A673 (cell line): ENCODE measurements at regions not wholly inside any gene's neighbourhood (a gene's known extent, or its start where the extent isn't known, plus 50 kb on each side); places are given as distances from the start of the nearest gene placed in this dataset.

Experiments used
- BruUV-seq: library from RNA; stranded (reverse); fragments of 400-500 nt; replicated peaks from 2 replicates; lab custom pipeline; 2021; lab: Mats Ljungman, UMichigan
- CTCF ChIA-PET: fragments of 300-600 bp; sonication (Branson Sonifier 250); formaldehyde crosslinking; loops from one replicate; lab custom pipeline; 2022; ENCODE audit warnings: antibody characterized with exemption; lab: Charles Lee
- POLR2A ChIA-PET: fragments of 300-600 bp; sonication (Branson Sonifier 250); formaldehyde crosslinking; loops from one replicate; lab custom pipeline; 2022; ENCODE audit warnings: antibody characterized with exemption; ENCODE audit not compliant: low non-redundant PET; lab: Charles Lee
- DNase-seq: peaks from one replicate; pipeline ENCODE4 v3.0.0-alpha.2; 2015; ENCODE audit warnings: low spot score
- H3K27ac ChIP-seq: fragments of 200-600 bp; sonication (generic); 2 replicates; pipeline ENCODE4 v1.5.1; 2016; ENCODE audit warnings: mixed run types, low read depth, mild to moderate bottlenecking, mixed read lengths, antibody characterized with exemption, low read length; ENCODE audit not compliant: poor library complexity, severe bottlenecking
- H3K27me3 ChIP-seq: fragments of 200-600 bp; sonication (generic); replicated peaks from 2 replicates; pipeline ENCODE4 v1.6.1; 2017; ENCODE audit warnings: mixed run types, low read depth, mild to moderate bottlenecking, mixed read lengths, antibody characterized with exemption, low read length; ENCODE audit not compliant: insufficient read depth, poor library complexity
- H3K36me3 ChIP-seq: fragments of 200-600 bp; sonication (generic); 2 replicates; pipeline ENCODE4 v1.6.1; 2016; ENCODE audit warnings: mixed run types, mild to moderate bottlenecking, mixed read lengths, antibody characterized with exemption, low read length; ENCODE audit not compliant: insufficient read depth, poor library complexity, severe bottlenecking
- H3K4me1 ChIP-seq: fragments of 200-600 bp; sonication (generic); 2 replicates; pipeline ENCODE4 v1.6.1; 2017; ENCODE audit warnings: mixed run types, mild to moderate bottlenecking, mixed read lengths, antibody characterized with exemption, low read length; ENCODE audit not compliant: insufficient read depth, poor library complexity, severe bottlenecking
- H3K4me3 ChIP-seq: fragments of 200-600 bp; sonication (generic); 2 replicates; pipeline ENCODE4 v1.5.1; 2016; ENCODE audit warnings: low read depth, mixed run types, mild to moderate bottlenecking, mixed read lengths, low read length; ENCODE audit not compliant: poor library complexity, severe bottlenecking
- H3K9me3 ChIP-seq: fragments of 200-600 bp; sonication (generic); 2 replicates; pipeline ENCODE4 v1.6.1; 2016; ENCODE audit warnings: mixed run types, low read depth, mild to moderate bottlenecking, mixed read lengths, antibody characterized with exemption, low read length; ENCODE audit not compliant: poor library complexity, severe bottlenecking
- CTCF ChIP-seq: fragments of 300-800, 200-600 bp; sonication (generic); conservative IDR thresholded peaks from 2 replicates; pipeline ENCODE4 v1.5.1; 2017; ENCODE audit warnings: low read depth, mild to moderate bottlenecking, antibody characterized with exemption, low read length, moderate library complexity, mixed read lengths
- EZH2 ChIP-seq: fragments of 200-600 bp; sonication (generic); IDR thresholded peaks from 2 replicates; pipeline ENCODE4 v1.6.1; 2017; ENCODE audit warnings: borderline replicate concordance, low read depth, mild to moderate bottlenecking, mixed read lengths, antibody characterized with exemption, low read length; ENCODE audit not compliant: poor library complexity, severe bottlenecking
- intact Hi-C: fragments of 100-400 bp; cut with micrococcal nuclease; formaldehyde crosslinking; loops from one replicate; pipeline ENCODE4 v1.10.0; 2022; ENCODE audit not compliant: unreplicated experiment

GRCh38 chr5:45189042-45189441 lies 380.3 kb downstream of the MRPS30 start:
- Histone ChIP-seq H3K36me3 (no peaks in the 10 kb centered on the region), H3K9me3 (no peaks in the 10 kb centered on the region), H3K27me3 (no peaks in the 10 kb centered on the region), H3K4me3 (no peak overlapping the region), H3K4me1 (no peaks in the 10 kb centered on the region), H3K27ac (no peak overlapping the region)
- TF ChIP-seq EZH2 (no peak), CTCF (no peak)
- intact Hi-C loops, result no loop called here
- POLR2A ChIA-PET, result no interaction called here
- CTCF ChIA-PET, result no interaction called here
- no peak for DNase-seq
- BruUV-seq, result no TSS peak

- ChIA-PET POLR2A (no interaction called here), CTCF (no interaction called here)
- H3K4me3 ChIP-seq, result no peak overlapping the region
- TF ChIP-seq CTCF (no peak), EZH2 (no peak)
- no TSS peak for BruUV-seq
- H3K4me1 ChIP-seq, result no peaks in the 10 kb centered on the region
- no peak overlapping the region for H3K27ac ChIP-seq
- intact Hi-C loops, result no loop called here
- no peak for DNase-seq
- H3K36me3 ChIP-seq, result no peaks in the 10 kb centered on the region
- no peaks in the 10 kb centered on the region for H3K9me3 ChIP-seq
- no peaks in the 10 kb centered on the region for H3K27me3 ChIP-seq
These were observed 380.7 kb downstream of the MRPS30 start for GRCh38 chr5:45189481-45189880.

- ChIA-PET CTCF (no interaction called here), POLR2A (no interaction called here)
- no peaks in the 10 kb centered on the region for H3K27me3 ChIP-seq
- DNase-seq, result no peak
- H3K27ac ChIP-seq, result no peak overlapping the region
- no peak overlapping the region for H3K4me3 ChIP-seq
- H3K36me3 ChIP-seq, result no peaks in the 10 kb centered on the region
- no peaks in the 10 kb centered on the region for H3K9me3 ChIP-seq
- no TSS peak for BruUV-seq
- intact Hi-C loops, result no loop called here
- H3K4me1 ChIP-seq, result no peaks in the 10 kb centered on the region
- TF ChIP-seq EZH2, result no peak
- TF ChIP-seq CTCF, result no peak
These were observed 386.3 kb downstream of the MRPS30 start for GRCh38 chr5:45195026-45195425.
